Kidney (tissue), 13 donors: ENCODE measurements at regions not wholly inside any gene's neighbourhood (a gene's known extent, or its start where the extent isn't known, plus 50 kb on each side); places are given as distances from the start of the nearest gene placed in this dataset.

Experiments used
- DNase-seq, 5 donors: peaks; one replicate each; pipeline ENCODE4 v3.0.0-alpha.2; 2013 to 2020
- FAIRE-seq: peaks from 2 replicates; lab custom pipeline; 2012; peaks lifted over from hg19 to GRCh38; lab: Jason Lieb, UNC
- H3K27ac ChIP-seq, 2 donors: one replicate each; pipeline ENCODE4 v1.7.0; 2013; ENCODE audit warnings: low read depth in 2 of 2, low read length in 2 of 2, inconsistent platforms in 1 of 2
- H3K27me3 ChIP-seq: one replicate; pipeline ENCODE4 v1.7.1; 2013; ENCODE audit warnings: low read length, inconsistent platforms; ENCODE audit not compliant: control insufficient read depth, insufficient read depth
- H3K36me3 ChIP-seq, 3 donors: one replicate each; pipeline versions ENCODE4 v1.7.0 to v1.7.1; 2013; ENCODE audit warnings: low read length in 3 of 3, control low read depth in 1 of 3, inconsistent platforms in 1 of 3; ENCODE audit not compliant: insufficient read depth in 3 of 3, control insufficient read depth in 2 of 3
- H3K4me1 ChIP-seq, 3 donors: one replicate each; pipeline versions ENCODE4 v1.7.0 to v1.7.1; 2013; ENCODE audit warnings: low read length in 3 of 3, inconsistent platforms in 1 of 3, low read depth in 1 of 3; ENCODE audit not compliant: control insufficient read depth in 2 of 3, insufficient read depth in 2 of 3
- H3K4me3 ChIP-seq, 3 donors: one replicate each; pipeline versions ENCODE4 v1.7.0 to v1.8.1; 2013; ENCODE audit warnings: low read length in 3 of 3, control low read depth in 1 of 3, inconsistent platforms in 1 of 3
- H3K9ac ChIP-seq, 3 donors: one replicate each; pipeline versions ENCODE4 v1.7.0 to v1.7.1; 2013; ENCODE audit warnings: low read length in 3 of 3, control low read depth in 1 of 3, inconsistent platforms in 1 of 3
- H3K9me3 ChIP-seq, 3 donors: one replicate each; pipeline versions ENCODE4 v1.7.0 to v1.7.1; 2013; ENCODE audit warnings: low read length in 3 of 3, control low read depth in 1 of 3, inconsistent platforms in 1 of 3; ENCODE audit not compliant: control insufficient read depth in 2 of 3, insufficient read depth in 1 of 3
- CTCF ChIP-seq: IDR thresholded peaks from 3 replicates; pipeline ENCODE4 v1.5.1; 2012; ENCODE audit warnings: mild to moderate bottlenecking, moderate library complexity, borderline replicate concordance; ENCODE audit not compliant: insufficient read depth; ENCODE audit errors: extremely low read depth
- intact Hi-C: fragments of 100-400 bp; cut with DNase I; formaldehyde crosslinking; loops from one replicate; pipeline ENCODE4 v1.11.1; 2022
- donor health status: control.
- donor health status: control.
- donor health status: control.
- donor health status: control.
- donor health status: control.
- donor health status: DM: yes; HTN: yes; CAD: no.
- donor health status: Normal renal cell carcinoma (clear cell type).

GRCh38 chr13:67481445-67481844 is 251.3 kb upstream of the PCDH9 start:
- no peak for TF ChIP-seq CTCF
- intact Hi-C loops = no loop called here

GRCh38 chr13:67474115-67474514 is 244.0 kb upstream of the PCDH9 start:
- intact Hi-C loops = no loop called here
- DNase-seq (no peak), FAIRE-seq (no peak)
- Histone ChIP-seq H3K4me3 (no peak overlapping the region), H3K36me3 (no peaks in the 10 kb centered on the region), H3K9ac (no peak overlapping the region), H3K27ac (no peak overlapping the region), H3K4me1 (no peaks in the 10 kb centered on the region), H3K9me3 (no peaks in the 10 kb centered on the region), H3K27me3 (no peaks in the 10 kb centered on the region)
- TF ChIP-seq CTCF = no peak

More at GRCh38 chr13:67481445-67481844, 251.3 kb upstream of the PCDH9 start:
- FAIRE-seq = no peak
- no peaks in the 10 kb centered on the region for H3K36me3 ChIP-seq
- H3K27ac ChIP-seq = no peak overlapping the region
- H3K27me3 ChIP-seq = no peaks in the 10 kb centered on the region
- no peak overlapping the region for H3K9ac ChIP-seq
- no peaks in the 10 kb centered on the region for H3K9me3 ChIP-seq
- no peak overlapping the region for H3K4me3 ChIP-seq
- no peak for DNase-seq
- no peaks in the 10 kb centered on the region for H3K4me1 ChIP-seq

GRCh38 chr13:67469623-67470022 is 239.5 kb upstream of the PCDH9 start:
- no peak overlapping the region for H3K9ac ChIP-seq
- H3K9me3 ChIP-seq = no peaks in the 10 kb centered on the region
- H3K4me3 ChIP-seq = no peak overlapping the region
- no peak for FAIRE-seq
- H3K36me3 ChIP-seq = no peaks in the 10 kb centered on the region
- DNase-seq = no peak
- H3K4me1 ChIP-seq = no peaks in the 10 kb centered on the region
- H3K27me3 ChIP-seq = no peaks in the 10 kb centered on the region
- TF ChIP-seq CTCF = no peak
- intact Hi-C loops = no loop called here
- no peak overlapping the region for H3K27ac ChIP-seq

- H3K27me3 ChIP-seq = no peaks in the 10 kb centered on the region
- H3K27ac ChIP-seq = no peak overlapping the region
- no peak for DNase-seq
- H3K4me1 ChIP-seq = no peaks in the 10 kb centered on the region
- H3K36me3 ChIP-seq = no peaks in the 10 kb centered on the region
- no peak overlapping the region for H3K9ac ChIP-seq
- H3K4me3 ChIP-seq = no peak overlapping the region
- no peaks in the 10 kb centered on the region for H3K9me3 ChIP-seq
- no peak for FAIRE-seq
- intact Hi-C loops = no loop called here
- TF ChIP-seq CTCF = no peak
Observed at GRCh38 chr13:67466569-67466968, 236.4 kb upstream of the PCDH9 start.
